Thyroid gland (tissue), 4 donors: ENCODE measurements at regions not wholly inside any gene's neighbourhood (a gene's known extent, or its start where the extent isn't known, plus 50 kb on each side); places are given as distances from the start of the nearest gene placed in this dataset.

Experiments used
- CTCF ChIP-seq, 6 experiments: fragments of 200-600 bp in 3 of 6; fragments of 450-650 bp in 3 of 6; sonication (generic) in 3 of 6; IDR thresholded peaks; one replicate each; pipeline ENCODE4 v1.5.1; 2016 to 2019; ENCODE audit warnings: antibody characterized with exemption in 6 of 6, mild to moderate bottlenecking in 2 of 6, inconsistent platforms in 1 of 6, moderate library complexity in 1 of 6
- POLR2A ChIP-seq, 2 donors: fragments of 450-650 bp; IDR thresholded peaks; one replicate each; pipeline ENCODE4 v1.6.1; 2017; ENCODE audit warnings: antibody characterized with exemption in 2 of 2, mild to moderate bottlenecking in 2 of 2, moderate library complexity in 1 of 2

- TF ChIP-seq CTCF (IDR thresholded peaks at IDR 0.05): no peak
- no peak for TF ChIP-seq POLR2A (IDR thresholded peaks at IDR 0.05)
Measured at GRCh38 chr5:8641786-8642505, 773.0 kb downstream of the MTRR start.
